ENCODE measurements at regions not wholly inside any gene's neighbourhood (a gene's known extent, or its start where the extent isn't known, plus 50 kb on each side); places are given as distances from the start of the nearest gene placed in this dataset.

DNA sequence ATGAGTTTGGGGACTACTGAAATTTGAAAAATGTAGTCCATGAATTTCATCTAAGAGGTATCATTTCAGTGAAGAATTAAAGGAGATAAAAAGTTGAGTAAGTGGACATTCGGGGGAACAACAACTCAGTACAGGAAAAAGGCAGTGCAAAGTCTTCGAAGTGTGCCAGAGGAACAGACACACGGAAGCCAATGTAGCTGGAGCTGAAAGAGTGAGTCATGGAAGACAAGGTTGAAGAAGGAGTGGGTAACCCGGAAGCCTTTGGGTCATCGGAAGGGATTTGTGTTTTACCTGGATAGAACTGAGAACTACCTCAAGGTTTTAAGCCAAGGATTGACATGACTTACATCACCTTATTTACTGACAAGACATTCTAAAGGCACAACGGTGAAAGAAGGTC lies 733.4 kb downstream of the NCAM2 start:
- TF ChIP-seq YY1 (IDR thresholded peaks at IDR 0.05; ENCODE audit: insufficient read depth, insufficient read length) (no peak), ZNF274 (IDR thresholded peaks at IDR 0.05; ENCODE audit: low read depth, low read length) (no peak)

Data from NT2/D1 (cell line).